ENCODE measurements at regions not wholly inside any gene's neighbourhood (a gene's known extent, or its start where the extent isn't known, plus 50 kb on each side); places are given as distances from the start of the nearest gene placed in this dataset.

DNA sequence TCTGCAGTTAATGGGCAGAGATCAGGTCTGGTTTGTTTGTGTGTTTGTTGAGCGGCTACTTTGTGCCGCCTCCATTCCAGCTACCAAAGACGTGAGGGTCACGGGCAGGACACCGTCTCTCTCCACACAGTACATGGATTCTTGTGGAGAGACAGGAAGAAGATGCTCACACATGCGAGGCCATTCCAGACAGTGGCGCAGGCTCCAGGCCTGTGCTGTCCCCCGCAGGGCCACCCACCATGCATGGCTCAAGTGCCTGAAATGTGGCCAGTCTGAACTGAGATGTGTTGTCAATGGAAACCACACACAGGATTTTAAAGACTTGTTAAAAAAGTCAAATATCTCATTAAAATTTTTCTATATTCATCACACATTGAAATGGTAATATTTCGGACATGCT lies 848.3 kb downstream of the TBC1D22A start:
- no peak for DNase-seq (ENCODE audit: low read depth in 1 of 2, low spot score in 1 of 2)
- TF ChIP-seq JUND (IDR thresholded peaks at IDR 0.05; ENCODE audit: low read depth): no peak
- in situ Hi-C loops (cut with HindIII; ENCODE audit: low pct_unique_long_range_greater_than_20kb, low sequenced_read_pairs): no loop called here

- in situ Hi-C loops (cut with HindIII; ENCODE audit: low pct_unique_long_range_greater_than_20kb, low sequenced_read_pairs): no loop called here
- TF ChIP-seq JUND (IDR thresholded peaks at IDR 0.05; ENCODE audit: low read depth): no peak
- no peak for DNase-seq (ENCODE audit: low read depth in 1 of 2, low spot score in 1 of 2)
Measured at GRCh38 chr22:47610281-47610680, 847.8 kb downstream of the TBC1D22A start.

DNA sequence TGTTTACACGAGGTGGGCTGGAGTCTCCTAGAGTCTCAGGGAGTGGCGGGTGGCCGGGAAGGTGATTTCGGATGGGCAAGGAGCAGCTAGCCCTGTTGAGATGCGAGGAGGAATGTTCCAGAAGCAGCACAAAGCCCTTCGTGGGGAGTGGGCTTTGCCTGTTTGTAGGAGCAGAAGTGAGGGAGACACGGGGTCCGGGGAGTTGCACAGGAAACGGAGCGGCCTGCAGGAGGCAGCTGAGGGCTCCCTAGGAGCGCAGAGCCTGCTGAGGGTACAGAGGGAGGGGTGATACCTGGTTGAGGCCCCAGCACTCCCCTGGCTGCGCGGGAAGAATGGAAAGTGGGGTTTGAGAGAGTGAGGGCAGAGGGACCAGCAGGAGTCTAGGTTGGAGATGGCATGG lies 847.2 kb downstream of the TBC1D22A start:
- in situ Hi-C loops (cut with HindIII; ENCODE audit: low pct_unique_long_range_greater_than_20kb, low sequenced_read_pairs): no loop called here
- no peak for DNase-seq (ENCODE audit: low read depth in 1 of 2, low spot score in 1 of 2)
- no peak for TF ChIP-seq JUND (IDR thresholded peaks at IDR 0.05; ENCODE audit: low read depth)

GRCh38 chr22:47608421-47608820 lies 846.0 kb downstream of the TBC1D22A start:
- in situ Hi-C loops (cut with HindIII; ENCODE audit: low pct_unique_long_range_greater_than_20kb, low sequenced_read_pairs): no loop called here
- no peak for TF ChIP-seq JUND (IDR thresholded peaks at IDR 0.05; ENCODE audit: low read depth)
- no peak for DNase-seq (ENCODE audit: low read depth in 1 of 2, low spot score in 1 of 2)

- in situ Hi-C loops (cut with HindIII; ENCODE audit: low pct_unique_long_range_greater_than_20kb, low sequenced_read_pairs): no loop called here
- DNase-seq (ENCODE audit: low read depth in 1 of 2, low spot score in 1 of 2): no peak
- TF ChIP-seq JUND (IDR thresholded peaks at IDR 0.05; ENCODE audit: low read depth): no peak
Measured at GRCh38 chr22:47607486-47607885, 845.0 kb downstream of the TBC1D22A start.

- no peak for DNase-seq (ENCODE audit: low read depth in 1 of 2, low spot score in 1 of 2)
- TF ChIP-seq JUND (IDR thresholded peaks at IDR 0.05; ENCODE audit: low read depth): no peak
- in situ Hi-C loops (cut with HindIII; ENCODE audit: low pct_unique_long_range_greater_than_20kb, low sequenced_read_pairs): no loop called here
Measured at GRCh38 chr22:47606426-47606825, 844.0 kb downstream of the TBC1D22A start.

DNA sequence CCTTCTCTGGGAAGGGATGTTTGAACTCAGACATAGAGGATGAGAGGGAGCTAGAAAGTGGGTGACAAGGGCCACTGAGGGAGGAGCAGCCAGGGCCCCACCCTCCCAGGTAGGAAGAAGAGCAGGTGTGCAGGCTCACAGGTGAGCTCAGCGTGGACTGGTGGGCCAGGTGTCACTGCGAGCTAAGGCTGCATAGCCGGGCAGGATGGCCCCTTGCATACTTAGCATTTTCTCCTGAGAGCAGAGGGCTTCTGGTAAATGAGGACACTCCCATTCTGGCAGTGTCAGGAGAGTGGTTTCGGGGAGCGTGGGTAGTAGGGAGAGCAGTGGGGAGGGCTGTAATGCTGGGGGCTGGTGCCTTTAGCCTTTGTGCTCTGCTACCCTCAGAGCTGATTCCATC lies 843.4 kb downstream of the TBC1D22A start:
- in situ Hi-C loops (cut with HindIII; ENCODE audit: low pct_unique_long_range_greater_than_20kb, low sequenced_read_pairs): no loop called here
- no peak for TF ChIP-seq JUND (IDR thresholded peaks at IDR 0.05; ENCODE audit: low read depth)
- DNase-seq (ENCODE audit: low read depth in 1 of 2, low spot score in 1 of 2): no peak

DNA sequence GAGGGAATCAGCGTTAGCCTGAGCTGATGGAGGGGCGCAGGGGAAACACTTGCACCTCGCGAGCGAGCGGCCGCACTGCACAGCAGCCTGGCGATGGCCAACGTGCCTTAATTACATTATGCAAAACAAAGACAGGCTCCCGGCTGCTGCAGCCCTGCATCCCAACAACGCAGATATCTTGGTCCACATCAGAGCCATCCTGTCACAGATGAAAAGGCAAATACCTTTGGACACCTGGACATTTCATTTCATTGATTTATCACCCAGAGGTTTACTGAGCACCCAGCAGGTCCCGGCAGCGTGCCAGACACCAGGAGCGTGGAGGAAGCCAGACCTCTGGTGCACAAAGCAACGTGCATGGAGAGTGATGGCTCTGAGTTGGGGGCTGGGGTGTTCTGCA lies 843.0 kb downstream of the TBC1D22A start:
- no peak for TF ChIP-seq JUND (IDR thresholded peaks at IDR 0.05; ENCODE audit: low read depth)
- in situ Hi-C loops (cut with HindIII; ENCODE audit: low pct_unique_long_range_greater_than_20kb, low sequenced_read_pairs): no loop called here
- no peak for DNase-seq (ENCODE audit: low read depth in 1 of 2, low spot score in 1 of 2)

- TF ChIP-seq JUND (IDR thresholded peaks at IDR 0.05; ENCODE audit: low read depth): no peak
- no peak for DNase-seq (ENCODE audit: low read depth in 1 of 2, low spot score in 1 of 2)
- in situ Hi-C loops (cut with HindIII; ENCODE audit: low pct_unique_long_range_greater_than_20kb, low sequenced_read_pairs): no loop called here
Measured at GRCh38 chr22:47604563-47604962, 842.1 kb downstream of the TBC1D22A start.

GRCh38 chr22:47602732-47603131 lies 840.3 kb downstream of the TBC1D22A start:
- DNase-seq (ENCODE audit: low read depth in 1 of 2, low spot score in 1 of 2): no peak
- TF ChIP-seq JUND (IDR thresholded peaks at IDR 0.05; ENCODE audit: low read depth): no peak
- in situ Hi-C loops (cut with HindIII; ENCODE audit: low pct_unique_long_range_greater_than_20kb, low sequenced_read_pairs): no loop called here

- in situ Hi-C loops (cut with HindIII; ENCODE audit: low pct_unique_long_range_greater_than_20kb, low sequenced_read_pairs): no loop called here
- TF ChIP-seq JUND (IDR thresholded peaks at IDR 0.05; ENCODE audit: low read depth): no peak
- DNase-seq (ENCODE audit: low read depth in 1 of 2, low spot score in 1 of 2): no peak
Measured at GRCh38 chr22:47601666-47602065, 839.2 kb downstream of the TBC1D22A start.

- in situ Hi-C loops (cut with HindIII; ENCODE audit: low pct_unique_long_range_greater_than_20kb, low sequenced_read_pairs): no loop called here
- DNase-seq (ENCODE audit: low read depth in 1 of 2, low spot score in 1 of 2): no peak
- TF ChIP-seq JUND (IDR thresholded peaks at IDR 0.05; ENCODE audit: low read depth): no peak
Measured at GRCh38 chr22:47600791-47601625, 838.6 kb downstream of the TBC1D22A start.

DNA sequence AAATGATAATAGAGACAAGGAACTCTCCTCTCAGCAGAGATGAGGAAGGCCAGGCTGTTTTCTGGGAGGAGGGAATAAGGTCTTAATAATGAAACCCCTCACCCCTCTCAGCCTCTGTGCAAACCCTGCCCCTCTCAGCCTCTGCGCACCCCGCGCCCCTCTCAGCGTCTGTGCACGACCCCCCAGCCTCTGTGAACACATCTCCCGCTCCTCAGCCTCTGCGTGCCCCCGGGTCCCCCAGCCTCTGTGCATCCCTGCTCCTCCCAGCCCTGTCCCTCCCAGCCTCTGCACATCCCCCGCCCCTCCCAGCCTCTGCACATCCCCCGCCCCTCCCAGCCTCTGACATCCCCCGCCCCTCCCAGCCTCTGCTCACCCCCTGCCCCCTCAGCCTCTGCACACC lies 837.8 kb downstream of the TBC1D22A start:
- no peak for DNase-seq (ENCODE audit: low read depth in 1 of 2, low spot score in 1 of 2)
- TF ChIP-seq JUND (IDR thresholded peaks at IDR 0.05; ENCODE audit: low read depth): no peak
- in situ Hi-C loops (cut with HindIII; ENCODE audit: low pct_unique_long_range_greater_than_20kb, low sequenced_read_pairs): no loop called here

DNA sequence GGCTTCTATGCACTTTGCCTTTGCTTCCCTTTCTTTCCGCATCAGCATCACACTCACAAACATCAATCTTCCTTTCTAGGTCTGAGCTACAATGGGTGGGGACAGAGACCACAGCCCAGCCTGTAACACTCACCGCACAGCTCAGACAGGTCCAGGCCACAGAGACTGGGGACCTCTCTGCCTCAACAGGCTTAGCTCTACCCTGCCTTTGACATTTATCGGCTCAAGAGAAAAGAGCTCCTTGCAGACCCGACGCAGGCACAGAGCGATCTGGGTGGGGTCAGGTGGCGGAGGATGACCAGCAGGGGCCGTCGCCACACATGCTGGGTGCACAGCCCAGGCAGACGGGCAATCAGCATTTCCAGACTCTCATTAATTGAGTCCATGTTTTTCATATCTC lies 837.3 kb downstream of the TBC1D22A start:
- no peak for DNase-seq (ENCODE audit: low read depth in 1 of 2, low spot score in 1 of 2)
- in situ Hi-C loops (cut with HindIII; ENCODE audit: low pct_unique_long_range_greater_than_20kb, low sequenced_read_pairs): no loop called here
- TF ChIP-seq JUND (IDR thresholded peaks at IDR 0.05; ENCODE audit: low read depth): no peak
